WERI-Rb-1 (cell line): ENCODE measurements at regions not wholly inside any gene's neighbourhood (a gene's known extent, or its start where the extent isn't known, plus 50 kb on each side); places are given as distances from the start of the nearest gene placed in this dataset.

Experiments used
- DNase-seq: peaks from one replicate; pipeline ENCODE4 v3.0.0-alpha.2; 2020
- H3K27ac ChIP-seq: fragments of 250-450 bp; sonication (Bioruptor Pico); 2 replicates; pipeline ENCODE4 v1.5.1; 2020; ENCODE audit warnings: mild to moderate bottlenecking, moderate library complexity
- H3K27me3 ChIP-seq: fragments of 250-450 bp; sonication (Bioruptor Pico); 2 replicates; pipeline ENCODE4 v1.5.1; 2021; ENCODE audit warnings: mild to moderate bottlenecking, low read depth, moderate library complexity; ENCODE audit not compliant: insufficient read depth, severe bottlenecking
- H3K36me3 ChIP-seq: fragments of 250-450 bp; sonication (Bioruptor Pico); 2 replicates; pipeline ENCODE4 v1.5.1; 2020; ENCODE audit warnings: mild to moderate bottlenecking, moderate library complexity
- H3K4me3 ChIP-seq: 2 replicates; pipeline ENCODE4 v1.5.1; 2011; ENCODE audit warnings: low read depth, mild to moderate bottlenecking, control low read depth, low read length
- H3K9me3 ChIP-seq: fragments of 250-450 bp; sonication (Bioruptor Pico); 2 replicates; pipeline ENCODE4 v1.5.1; 2021; ENCODE audit warnings: mild to moderate bottlenecking, moderate library complexity; ENCODE audit not compliant: severe bottlenecking
- TF ChIP-seq, protein P1 (sequence below): IDR thresholded peaks from 2 replicates; pipeline ENCODE4 v1.5.1; 2011; ENCODE audit warnings: low read depth, mild to moderate bottlenecking, control low read depth, inconsistent platforms, low read length

DNA sequence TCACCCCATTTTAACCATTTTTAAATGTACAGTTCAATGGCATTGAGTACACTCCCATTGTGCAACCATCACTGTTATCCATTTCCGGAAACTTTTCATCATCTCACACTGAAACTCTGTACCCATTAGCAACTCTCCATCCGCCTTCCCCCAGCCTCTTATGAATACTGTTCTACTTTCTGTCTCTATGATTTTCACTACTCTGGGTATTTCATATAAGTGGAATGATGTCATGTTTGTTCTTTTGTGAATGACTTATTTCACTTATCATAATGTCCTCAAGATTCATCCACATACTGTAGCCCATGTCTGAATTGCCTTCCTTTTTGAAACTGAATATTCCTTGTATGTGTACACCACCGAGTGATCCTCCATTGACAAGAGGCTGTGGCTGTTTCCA, 92.9 kb upstream of the TOX2 start:
- TF ChIP-seq, protein P1, sequence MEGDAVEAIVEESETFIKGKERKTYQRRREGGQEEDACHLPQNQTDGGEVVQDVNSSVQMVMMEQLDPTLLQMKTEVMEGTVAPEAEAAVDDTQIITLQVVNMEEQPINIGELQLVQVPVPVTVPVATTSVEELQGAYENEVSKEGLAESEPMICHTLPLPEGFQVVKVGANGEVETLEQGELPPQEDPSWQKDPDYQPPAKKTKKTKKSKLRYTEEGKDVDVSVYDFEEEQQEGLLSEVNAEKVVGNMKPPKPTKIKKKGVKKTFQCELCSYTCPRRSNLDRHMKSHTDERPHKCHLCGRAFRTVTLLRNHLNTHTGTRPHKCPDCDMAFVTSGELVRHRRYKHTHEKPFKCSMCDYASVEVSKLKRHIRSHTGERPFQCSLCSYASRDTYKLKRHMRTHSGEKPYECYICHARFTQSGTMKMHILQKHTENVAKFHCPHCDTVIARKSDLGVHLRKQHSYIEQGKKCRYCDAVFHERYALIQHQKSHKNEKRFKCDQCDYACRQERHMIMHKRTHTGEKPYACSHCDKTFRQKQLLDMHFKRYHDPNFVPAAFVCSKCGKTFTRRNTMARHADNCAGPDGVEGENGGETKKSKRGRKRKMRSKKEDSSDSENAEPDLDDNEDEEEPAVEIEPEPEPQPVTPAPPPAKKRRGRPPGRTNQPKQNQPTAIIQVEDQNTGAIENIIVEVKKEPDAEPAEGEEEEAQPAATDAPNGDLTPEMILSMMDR, result no peak
- H3K4me3 ChIP-seq, result no peak overlapping the region
- peaks cover 46% of the 10 kb centered on the region for H3K27me3 ChIP-seq
- no peak for DNase-seq
- H3K27ac ChIP-seq, result no peak overlapping the region
- no peaks in the 10 kb centered on the region for H3K9me3 ChIP-seq
- no peaks in the 10 kb centered on the region for H3K36me3 ChIP-seq

DNA sequence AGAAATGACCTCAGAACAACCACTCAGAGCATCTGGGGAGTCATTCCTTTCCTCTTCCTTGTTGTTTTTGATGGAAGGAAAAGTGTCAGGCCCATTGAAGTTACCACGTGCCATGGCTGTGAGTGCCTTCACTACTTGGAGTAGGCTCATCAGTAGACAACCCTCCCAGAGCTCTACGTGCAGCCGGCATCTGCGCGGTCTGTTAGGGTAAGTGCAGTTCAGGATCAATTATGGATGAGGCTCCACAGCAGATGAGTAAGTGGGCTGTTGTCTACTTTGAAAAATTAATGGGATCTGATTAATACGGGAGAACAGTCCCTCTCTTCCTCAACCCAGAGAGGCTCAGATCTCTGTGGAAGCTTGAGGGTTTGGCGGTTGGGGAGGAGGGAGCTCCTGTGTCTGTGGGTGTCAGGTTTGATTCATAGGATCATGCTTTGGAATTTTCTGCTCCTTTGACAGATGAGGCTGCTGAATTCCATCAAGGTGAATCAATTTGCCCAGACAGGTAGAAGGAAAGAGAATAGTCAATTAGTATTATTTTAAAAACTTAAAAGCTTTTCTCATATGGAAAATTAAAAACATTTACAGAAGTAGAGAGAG, 93.8 kb upstream of the TOX2 start:
- TF ChIP-seq, protein P1, result no peak
- H3K27ac ChIP-seq, result no peak overlapping the region
- H3K27me3 ChIP-seq, result peaks cover 37% of the 10 kb centered on the region
- no peaks in the 10 kb centered on the region for H3K9me3 ChIP-seq
- H3K4me3 ChIP-seq, result no peak overlapping the region
- DNase-seq, result no peak
- no peaks in the 10 kb centered on the region for H3K36me3 ChIP-seq

DNA sequence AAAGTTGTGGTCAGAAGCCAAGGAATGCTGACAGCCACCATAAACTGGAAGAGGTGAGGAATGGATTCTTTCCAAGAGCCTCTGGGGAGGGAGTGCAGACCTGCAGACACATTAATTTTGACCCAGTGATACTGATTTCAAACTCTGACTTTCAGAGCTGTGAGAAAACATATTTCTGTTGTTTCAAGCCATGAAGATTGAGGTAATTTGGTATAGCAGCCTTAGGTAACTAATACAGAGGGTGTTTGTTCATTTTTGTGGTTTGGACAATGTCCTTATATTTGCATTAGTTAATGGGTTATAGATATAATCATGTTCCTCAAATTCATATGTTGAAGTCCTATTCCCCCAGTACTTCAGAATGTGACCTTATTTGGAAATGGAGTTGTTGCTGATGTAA, 85.4 kb upstream of the GTSF1L start:
- Histone ChIP-seq H3K36me3 (no peaks in the 10 kb centered on the region), H3K27me3 (peaks cover 13% of the 10 kb centered on the region), H3K4me3 (no peak overlapping the region), H3K9me3 (peaks cover 9% of the 10 kb centered on the region), H3K27ac (no peak overlapping the region)
- TF ChIP-seq, protein P1, result no peak
- no peak for DNase-seq

DNA sequence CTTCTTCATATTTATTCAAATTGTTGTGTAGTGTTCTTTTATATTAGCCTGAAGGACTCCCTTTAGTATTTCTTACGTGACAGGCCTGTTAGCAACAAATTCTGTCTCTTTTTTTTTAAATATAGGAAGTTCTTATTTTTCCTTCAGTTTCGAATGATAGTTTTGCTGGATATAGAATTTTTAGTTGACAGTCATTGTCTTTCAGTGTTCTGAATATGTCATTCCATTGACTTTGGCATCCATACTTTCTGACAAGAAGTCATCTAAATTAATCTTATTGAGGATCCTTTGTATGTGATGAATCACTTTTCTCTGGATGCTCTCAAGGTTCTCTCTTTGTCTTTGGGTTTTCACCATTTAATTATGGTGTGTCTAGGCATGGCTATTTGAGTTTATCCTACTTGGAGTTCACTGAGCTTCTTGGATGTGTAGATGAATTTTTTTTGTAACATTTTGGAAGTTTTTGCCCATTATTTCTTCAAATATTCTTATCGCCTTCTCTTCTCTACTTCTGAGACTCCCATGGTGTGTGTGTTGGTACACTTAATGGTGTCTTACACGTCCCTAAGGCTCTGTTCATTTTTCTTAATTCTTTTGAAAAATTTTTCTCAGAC, 82.5 kb upstream of the GTSF1L start:
- Histone ChIP-seq H3K9me3 (peaks cover 12% of the 10 kb centered on the region), H3K27ac (no peak overlapping the region), H3K36me3 (no peaks in the 10 kb centered on the region), H3K27me3 (peaks cover 13% of the 10 kb centered on the region), H3K4me3 (no peak overlapping the region)
- DNase-seq, result no peak
- TF ChIP-seq, protein P1, result no peak

DNA sequence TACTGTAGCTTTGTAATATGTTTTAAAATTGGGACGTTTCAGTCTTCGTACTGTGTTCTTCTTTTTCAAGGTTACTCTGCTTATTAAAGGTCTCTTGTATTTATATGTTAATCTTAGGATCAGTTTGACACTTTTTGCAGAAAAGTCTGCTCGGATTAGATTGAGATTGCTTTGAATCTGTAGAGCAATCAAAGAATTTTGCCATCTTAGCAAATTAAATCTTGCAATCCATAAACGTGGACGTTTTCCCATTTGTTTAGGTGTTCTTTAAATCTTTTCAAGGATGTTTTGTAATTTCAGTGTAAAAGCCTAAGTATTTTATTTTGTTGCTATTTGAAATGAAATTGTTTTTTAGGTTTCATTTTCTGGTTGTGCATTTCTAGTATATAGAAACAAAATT, 78.0 kb upstream of the GTSF1L start:
- Histone ChIP-seq H3K27ac (no peak overlapping the region), H3K4me3 (no peak overlapping the region), H3K36me3 (no peaks in the 10 kb centered on the region), H3K9me3 (peaks cover 12% of the 10 kb centered on the region), H3K27me3 (peaks cover 14% of the 10 kb centered on the region)
- DNase-seq, result no peak
- TF ChIP-seq, protein P1, result no peak

DNA sequence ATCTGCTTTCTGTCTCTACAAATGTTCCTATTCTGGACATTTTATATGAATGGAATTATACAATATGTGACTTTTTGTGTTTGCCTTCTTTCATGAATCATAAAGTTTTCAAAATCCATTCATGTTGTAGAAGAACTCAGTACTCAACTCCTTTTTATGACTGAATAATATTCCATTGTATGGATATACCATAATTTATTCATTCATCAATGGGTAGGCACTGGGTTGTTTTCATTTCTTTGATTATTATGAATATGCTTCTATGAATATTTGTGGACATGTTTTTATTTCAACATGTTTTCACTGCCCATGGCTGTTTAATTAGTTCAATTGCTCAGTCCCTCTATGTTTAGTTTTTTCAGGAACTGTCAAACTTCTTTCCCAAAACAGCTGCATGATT, 76.5 kb upstream of the GTSF1L start:
- H3K36me3 ChIP-seq, result no peaks in the 10 kb centered on the region
- H3K4me3 ChIP-seq, result no peak overlapping the region
- H3K9me3 ChIP-seq, result peaks cover 4% of the 10 kb centered on the region
- peaks cover 27% of the 10 kb centered on the region for H3K27me3 ChIP-seq
- no peak overlapping the region for H3K27ac ChIP-seq
- no peak for DNase-seq
- TF ChIP-seq, protein P1, result no peak
